Astrocyte of the hippocampus (primary cell): ENCODE measurements at regions not wholly inside any gene's neighbourhood (a gene's known extent, or its start where the extent isn't known, plus 50 kb on each side); places are given as distances from the start of the nearest gene placed in this dataset.
"Not testable (repeated sequence)": the region's sequence is repeated elsewhere in the genome, so short reads cannot be mapped to it uniquely, and the experiment has no call there.

Experiments
- DNase-seq: peaks from one replicate; pipeline ENCODE4 v3.0.0; 2011; ENCODE audit warnings: low read depth, low spot score

DNA sequence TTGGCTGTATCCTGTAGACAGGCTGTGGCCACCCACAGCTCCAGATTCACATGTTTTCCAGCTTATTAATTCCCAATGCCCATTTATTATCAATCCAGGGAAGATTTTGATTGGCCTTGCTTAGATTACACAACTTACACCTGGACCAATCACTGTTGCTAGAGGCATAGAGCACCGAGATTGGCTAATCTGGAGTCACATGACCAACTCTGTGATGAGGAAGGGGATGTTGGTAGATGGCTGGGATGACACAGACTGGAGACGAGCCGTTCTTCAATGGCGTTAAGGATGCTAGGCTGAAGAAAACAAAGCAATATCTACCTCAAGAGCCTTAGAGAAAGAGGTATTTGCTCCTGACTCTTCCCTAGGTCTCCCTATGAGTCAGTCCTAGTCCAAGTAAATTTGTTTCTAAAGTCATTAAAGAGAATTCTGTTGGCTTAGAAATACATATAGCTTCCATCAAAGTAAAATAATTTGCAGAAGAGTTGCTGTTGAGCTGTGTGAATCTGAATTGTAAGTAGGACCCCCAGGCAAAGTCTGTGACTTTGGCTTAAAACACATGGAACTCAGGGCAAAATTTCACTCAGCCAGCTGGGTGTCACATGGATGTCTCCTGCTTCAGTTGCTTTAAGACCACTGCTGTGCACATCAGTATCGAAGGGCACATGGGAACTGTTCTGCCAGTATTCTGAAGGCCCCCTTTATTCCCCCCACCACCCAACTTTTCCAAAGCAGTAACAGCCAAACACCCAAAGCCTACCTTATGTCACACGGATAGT is 326.4 kb upstream of the KLF4 start:
- no peak for DNase-seq

DNA sequence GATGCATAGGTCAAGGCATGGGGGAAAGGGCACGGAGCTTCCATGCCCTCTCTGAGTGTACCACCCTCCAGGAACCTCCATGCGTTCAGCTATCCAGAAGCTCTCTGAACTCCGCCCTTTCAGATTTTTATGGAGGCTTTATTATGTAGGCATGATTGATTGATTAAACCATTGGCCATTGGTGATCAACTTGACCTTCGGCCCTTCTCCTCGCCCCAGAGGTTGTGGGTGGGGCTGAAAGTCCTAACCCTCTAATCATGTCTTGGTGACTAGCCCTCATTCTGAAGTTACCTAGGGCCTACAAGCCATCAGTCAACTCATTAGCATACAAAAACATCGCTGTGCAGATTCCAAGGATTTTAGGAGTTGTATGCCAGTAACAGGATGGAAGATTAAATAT is 323.7 kb upstream of the KLF4 start:
- DNase-seq: no peak

DNA sequence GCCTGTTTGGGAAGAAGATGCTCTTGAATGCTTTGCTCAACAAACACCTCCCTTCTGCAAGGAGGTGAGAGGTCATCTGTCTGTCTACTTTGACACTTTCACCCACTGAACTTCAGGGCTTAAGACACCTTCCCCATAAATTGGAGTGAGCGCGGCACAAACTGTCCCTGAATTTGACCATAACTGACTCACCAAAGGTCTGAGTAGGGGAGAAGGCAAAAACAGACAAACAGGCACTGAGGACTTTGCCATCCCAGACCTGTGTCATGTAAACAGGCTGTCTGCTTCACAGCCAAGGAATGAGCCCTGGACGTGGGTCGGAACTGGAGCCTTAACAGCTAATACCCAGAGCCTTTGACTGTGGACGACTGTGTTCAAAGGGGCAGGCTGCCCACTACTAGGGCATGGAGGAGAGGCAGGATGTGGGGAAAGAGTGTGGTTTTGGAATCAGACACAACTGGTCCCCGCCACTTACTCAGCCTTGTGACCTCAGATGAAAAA is 320.9 kb upstream of the KLF4 start:
- peak; percentile 27 for DNase-seq

DNA sequence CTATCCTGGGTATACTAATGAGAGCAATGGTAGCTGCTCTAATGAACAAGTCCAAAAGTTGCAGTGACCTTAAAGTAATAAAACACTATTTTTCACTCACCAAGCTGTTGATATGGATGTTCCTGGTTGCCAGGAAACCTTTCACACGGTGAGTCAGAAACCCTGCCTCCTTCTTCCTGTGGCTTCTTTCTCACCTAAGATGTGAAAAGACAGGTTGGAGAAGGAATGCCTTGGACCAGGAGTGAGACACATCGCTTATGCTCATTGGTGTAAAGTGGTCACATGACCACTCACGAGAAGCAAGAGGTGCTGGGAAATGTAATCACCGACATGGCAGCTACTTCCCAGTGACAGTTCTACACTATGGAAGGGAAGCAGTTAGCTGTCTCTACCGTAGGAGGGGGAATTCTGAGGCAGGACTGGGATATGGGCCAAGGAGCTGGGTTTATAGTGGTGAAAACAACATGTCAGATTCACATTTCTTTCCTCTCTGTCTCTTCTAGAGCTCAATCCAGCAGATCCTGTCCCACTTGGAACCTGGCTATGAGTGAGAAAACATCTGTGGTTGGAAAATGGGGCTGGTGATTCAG is 320.4 kb upstream of the KLF4 start:
- peak; percentile 46 for DNase-seq

DNA sequence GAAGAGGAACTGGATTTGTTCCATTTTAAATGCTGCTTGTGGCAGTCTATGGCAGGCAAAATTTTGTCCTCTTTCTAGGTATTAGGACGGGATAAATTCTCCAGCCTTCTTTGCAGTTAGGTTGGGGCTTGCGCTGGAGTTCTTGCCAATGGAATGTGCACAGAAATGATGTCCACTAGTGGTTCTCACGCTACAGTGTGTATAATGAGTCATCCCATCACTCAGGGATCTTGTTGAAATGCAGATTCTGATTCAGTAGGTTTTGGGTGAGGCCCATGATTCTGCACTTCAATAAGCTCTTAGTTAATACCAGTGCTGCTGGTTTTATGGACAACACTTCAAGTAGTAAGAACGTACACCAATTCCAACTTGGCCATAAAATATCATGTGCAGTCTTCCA is 317.6 kb upstream of the KLF4 start:
- DNase-seq: peak; percentile 81

DNA sequence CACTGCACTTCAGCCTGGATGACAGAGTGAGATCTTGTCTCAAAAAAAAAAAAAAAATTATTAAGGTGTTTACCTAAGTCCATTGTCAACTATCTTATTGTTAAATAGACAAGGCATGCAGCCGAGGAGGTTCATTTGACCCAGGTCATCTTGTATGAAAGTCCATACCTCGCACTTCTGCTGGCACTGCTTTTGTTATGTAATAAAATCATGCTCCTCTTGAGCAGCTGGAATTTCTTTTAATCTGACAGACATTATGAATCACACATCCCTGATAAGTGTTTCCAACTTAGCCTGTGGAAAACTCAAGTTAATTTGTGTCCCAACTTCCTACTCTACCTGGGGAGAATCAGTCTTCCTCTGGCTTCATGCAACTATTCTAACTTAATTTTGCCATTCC is 315.6 kb upstream of the KLF4 start:
- no peak for DNase-seq

DNA sequence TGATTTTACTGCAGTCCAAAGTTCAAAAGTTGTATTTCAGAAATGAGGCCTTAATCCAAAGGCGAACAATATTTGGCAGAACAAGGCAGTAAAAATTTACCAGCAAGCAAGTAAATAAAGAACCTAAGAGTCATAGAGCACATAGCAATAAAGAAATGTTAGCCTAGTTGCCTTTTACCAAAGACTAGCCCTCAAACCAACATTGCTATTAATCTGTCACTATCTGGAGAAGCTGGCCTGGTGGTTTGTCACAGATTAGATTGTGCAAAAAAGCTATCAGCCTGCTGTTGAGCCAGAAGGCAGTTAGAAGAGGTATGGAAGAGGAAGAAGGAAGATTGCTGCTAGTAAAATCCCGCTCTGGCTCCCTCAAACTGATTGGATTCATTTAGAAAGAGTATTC is 304.7 kb upstream of the KLF4 start:
- DNase-seq: no peak

DNA sequence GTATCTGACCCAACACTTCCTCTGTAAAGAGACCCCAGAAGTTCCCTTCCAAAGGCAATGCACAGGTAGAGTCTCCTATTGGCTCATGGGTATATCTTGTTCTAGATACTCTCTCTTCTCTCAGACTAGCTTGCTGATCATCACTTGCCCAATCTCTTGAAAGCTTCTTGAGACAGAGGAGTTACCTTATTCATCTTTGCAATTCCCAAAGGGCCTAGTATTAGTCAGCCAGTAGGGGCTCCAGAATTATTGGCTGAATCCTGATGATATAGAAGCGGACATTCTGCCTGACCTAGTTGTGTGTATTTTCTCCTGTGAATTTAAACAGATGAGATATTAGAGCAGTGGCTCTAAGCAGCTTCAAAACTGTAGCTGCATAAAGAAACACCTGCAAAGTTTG is 304.0 kb upstream of the KLF4 start:
- DNase-seq: no peak

DNA sequence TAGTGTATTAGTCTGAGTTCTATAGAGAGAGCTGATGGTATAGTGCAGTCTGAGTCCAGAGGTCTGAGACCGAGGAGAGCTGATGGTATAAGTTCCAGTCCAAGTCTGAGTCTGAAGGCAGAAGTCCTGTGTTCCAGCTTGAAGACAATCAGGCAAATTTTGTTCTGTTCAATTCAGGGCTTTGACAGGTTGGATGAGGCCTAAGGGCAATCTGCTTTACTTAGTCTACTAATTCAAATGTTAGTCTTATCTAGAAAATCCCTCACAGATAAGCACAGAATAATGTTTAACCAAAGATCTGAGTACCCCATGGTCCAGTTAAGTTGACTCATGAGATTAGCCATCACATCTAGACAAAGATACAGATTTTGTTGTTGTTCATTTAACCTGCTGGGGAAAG is 303.0 kb upstream of the KLF4 start:
- no peak for DNase-seq

DNA sequence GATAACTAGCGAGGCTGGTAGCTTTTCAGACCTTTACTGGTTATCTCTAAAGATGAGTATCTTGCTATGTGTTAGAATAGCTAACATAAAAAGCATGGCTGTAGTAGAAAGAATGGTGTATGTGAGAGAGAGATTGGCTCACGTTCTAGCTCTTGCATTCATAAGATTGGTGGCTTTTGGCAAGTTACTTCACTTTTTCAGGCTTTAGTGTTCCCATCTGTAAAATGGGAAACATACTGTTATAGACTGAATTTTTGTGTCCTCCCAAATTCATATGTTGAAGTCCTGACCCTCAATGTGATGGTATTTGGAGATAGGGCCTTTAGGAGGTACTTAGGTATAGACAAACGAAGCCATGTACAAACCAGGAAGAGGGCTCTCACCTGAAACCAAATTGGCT is 302.4 kb upstream of the KLF4 start:
- DNase-seq: no peak

DNA sequence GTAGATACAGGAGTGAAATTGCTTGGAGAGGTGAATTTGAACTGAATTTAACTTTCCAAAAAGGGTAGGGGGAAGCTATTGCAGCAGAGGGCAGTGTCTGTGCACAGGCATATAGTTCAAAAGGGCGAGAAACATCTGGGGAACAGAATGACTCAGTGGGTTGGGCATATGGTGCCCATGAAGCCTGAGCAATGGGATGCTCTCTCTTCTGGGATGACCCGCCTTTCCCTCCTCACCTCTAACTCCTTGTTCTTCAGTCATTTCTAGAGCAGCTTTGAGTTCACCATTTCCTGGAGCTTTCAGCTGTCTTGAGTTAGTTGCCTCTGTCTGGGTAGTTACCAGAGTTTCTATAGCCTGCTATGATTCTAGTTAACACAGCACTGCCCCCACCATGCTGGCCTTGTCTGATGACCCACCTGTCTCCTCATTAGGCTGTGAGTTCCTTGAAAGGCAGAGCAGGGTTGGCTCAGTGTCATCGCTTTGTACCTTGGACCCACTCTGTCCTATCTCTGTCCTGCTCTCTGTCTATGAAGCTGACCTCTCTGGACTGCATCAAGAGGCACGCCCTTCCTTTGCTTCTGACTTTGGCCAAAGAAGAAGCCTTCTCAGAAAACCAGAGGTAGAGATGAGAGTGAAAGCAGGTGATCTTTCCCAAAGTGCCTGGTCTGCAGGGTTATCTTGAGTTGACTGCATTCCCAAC is 299.6 kb upstream of the KLF4 start:
- no peak for DNase-seq

DNA sequence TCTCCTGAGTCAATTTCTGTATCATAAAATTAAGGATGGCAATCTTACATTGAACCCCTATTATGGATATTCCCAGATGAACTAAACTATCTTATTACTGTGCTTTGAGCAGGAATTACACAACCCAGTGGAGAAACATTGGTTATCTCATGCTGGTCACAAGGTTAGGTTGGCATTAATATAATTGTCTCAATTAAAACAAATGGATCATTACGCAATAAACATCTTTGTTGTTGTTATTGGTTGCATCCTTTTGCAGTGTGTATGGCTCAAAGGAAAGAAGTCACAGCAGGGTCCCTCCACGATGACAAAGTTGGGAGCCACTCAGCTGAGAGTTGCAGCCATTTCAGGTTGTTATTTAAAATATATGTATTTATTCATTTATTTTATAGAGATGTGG is 297.0 kb upstream of the KLF4 start:
- no peak for DNase-seq

DNA sequence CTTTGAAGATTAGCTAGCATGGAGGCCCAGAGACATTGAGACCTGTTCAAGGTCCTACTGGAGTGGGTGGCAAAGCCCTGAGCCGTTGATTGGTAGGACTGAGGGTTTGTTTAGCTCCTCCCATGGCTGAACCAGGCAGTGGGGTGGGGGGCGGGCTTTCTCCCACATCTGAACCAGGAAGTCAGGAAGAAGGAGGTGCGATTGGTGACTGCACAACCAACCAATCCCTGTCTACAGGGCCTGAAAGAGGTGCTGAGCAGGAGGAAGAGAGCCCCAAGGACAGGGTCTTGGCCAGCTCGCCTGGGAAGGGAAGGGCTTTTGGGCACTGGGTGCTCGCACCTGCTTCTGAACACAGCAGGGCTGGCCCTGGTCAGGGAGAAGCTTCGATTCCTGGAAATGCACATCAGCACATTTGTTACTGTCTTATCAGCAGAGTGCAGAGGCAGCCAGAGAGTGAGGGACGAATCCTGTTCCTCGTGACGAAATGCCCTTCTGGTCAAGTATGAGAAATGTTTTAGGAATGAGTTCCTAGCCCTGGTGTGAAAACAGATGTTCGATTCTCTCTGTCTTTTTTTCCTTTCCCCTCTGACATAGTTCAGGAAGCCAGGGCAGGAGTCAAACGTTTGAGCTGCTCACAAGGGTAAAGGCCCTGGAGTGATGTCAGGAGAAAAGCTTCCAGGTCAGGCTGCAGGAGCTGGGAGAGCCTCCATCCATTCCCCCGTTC is 294.8 kb upstream of the KLF4 start:
- no peak for DNase-seq

DNA sequence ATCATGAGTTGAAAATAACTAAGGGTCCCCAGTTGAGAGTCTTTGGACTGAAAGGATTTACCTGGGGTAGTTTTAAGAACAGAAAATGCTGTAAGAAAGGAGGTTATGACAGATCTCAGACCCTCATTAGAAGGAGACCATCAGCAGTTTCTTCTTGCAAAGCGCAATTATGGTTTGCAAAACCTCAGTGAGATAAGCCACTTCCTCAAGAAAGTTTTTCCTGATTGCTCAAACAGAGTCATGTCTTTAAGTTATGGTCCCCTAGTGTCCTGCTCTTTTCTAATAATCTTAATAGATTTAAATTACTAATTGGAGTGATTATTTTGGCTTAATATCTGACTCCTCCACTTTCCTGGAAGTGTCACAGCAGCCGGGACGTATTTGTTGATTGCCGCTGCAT is 293.2 kb upstream of the KLF4 start:
- DNase-seq: no peak

DNA sequence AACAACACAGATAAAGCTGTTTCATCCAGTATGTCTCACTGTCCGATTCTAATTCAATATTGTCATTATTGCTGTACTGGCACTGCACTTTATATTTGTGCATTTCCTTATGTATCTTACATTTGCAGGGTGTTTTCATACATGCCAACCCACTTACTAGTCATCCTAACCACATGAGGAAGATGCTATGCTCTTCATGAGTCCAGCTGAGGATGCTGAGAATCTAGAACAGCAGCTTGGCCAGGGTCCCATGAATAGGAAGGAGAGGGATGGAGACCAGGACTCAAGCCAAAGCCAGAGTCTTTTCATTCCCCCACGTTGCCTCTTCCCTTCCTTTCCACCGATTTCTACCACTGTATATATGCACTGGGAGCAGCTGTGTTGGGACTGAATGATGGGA is 292.8 kb upstream of the KLF4 start:
- DNase-seq: no peak

DNA sequence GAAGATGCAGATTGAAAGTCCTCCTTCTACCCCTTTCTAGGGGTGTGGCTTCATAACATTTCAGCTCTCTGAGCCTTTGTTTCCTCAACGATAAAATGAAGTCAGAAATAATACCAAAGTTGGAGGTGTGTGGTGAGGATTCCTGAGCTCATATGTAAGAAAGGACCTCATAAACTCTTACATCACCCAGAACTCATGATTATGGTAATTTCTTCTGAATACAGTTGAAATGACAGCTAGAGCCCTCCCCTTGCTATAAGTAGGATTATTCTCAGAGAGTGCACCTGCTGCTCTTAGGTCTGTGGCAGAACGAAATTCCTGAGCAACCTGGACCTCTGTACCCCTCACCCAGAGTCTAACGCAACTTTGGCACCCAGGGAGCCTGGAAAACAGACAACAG is 291.4 kb upstream of the KLF4 start:
- no peak for DNase-seq

DNA sequence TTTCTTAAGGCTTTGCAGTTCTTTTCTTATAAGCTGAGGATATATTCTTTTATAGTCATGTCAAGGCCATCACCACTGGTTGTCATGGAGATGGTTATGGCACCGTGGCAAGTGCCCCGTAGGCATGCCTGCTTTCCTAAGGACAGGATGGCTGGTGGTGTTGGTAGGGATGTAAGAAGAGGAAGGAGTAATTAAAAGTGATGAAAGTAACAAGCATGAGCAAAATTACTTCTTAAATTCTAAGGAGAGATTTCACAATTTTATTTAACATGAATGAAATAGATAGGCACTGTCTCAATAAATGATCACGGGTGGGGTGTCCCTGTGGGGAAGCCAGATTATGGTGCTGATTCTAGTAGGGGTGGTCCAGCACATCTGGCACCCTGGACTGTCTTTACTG is 290.2 kb upstream of the KLF4 start:
- no peak for DNase-seq

DNA sequence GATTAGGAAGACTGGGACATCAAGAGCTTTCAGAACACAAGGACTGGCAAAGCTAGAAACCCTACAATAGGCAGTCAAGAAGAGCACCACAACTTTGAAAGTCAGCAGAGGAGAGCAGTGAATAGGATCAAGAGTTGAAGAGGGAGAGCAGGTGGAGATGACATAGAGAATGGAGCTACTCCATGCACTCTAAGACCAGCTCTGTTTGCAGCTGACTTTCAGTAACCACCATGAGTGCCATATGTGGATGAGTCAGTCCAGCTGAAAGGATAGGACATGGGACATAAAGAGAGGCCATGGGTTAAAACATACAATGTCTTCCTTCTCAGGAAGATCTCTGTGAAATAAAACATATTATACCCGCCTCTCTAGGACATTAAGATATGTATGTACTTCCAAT is 289.1 kb upstream of the KLF4 start:
- DNase-seq: no peak

DNA sequence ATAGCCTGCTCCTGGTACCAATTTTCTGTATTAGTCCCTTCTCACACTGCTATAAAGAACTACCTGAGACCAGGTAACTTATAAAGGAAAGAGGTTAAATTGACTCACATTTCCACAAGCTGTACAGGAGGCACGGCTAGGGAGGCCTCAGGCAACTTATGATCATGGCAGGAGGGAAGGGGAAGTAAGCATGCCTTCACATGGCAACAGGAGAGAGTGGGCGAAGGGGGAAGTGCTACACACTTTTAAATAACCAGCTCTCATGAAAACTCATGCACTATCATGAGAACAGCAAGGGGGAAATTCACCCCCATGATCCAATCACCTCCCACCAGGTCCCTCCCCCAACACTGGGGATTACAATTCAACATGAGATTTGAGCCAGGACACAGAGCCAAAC is 284.5 kb upstream of the KLF4 start:
- DNase-seq: not testable (repeated sequence)

DNA sequence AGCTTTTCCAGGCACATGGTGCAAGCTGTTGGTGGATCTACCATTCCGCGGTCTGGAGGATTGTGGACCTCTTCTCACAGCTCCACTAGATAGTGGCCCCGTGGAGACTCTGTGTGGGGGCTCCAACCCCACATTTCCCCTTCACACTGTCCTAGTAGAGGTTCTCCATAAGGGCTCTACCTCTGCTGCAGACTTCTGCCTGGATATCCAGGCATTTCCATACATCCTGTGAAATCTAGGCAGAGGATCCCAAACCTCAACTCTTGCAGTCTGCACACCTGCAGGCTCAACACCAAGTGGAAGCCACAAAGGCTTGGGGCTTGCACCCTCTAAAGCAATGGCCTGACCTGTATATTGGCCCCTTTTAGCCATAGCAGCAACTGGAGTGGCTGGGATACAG is 283.4 kb upstream of the KLF4 start:
- DNase-seq: no peak

DNA sequence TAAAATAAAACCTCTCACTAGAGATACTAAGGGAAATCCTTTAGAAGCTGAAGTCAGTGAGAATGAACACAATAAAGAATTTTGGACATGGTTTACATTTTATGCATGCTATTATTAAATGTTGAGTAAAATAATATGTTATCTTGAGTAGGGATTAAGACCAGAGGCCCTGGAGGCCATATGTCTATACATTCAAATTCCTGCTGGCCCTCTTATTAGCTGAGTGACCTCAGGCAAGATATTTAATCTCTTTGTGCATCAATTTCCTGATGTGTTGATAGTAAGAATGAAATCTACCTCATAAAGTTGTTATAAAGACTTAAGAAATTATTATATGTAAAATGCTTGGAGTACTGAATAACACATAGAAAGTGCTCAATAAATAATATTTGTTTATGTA is 281.1 kb upstream of the KLF4 start:
- DNase-seq: no peak

DNA sequence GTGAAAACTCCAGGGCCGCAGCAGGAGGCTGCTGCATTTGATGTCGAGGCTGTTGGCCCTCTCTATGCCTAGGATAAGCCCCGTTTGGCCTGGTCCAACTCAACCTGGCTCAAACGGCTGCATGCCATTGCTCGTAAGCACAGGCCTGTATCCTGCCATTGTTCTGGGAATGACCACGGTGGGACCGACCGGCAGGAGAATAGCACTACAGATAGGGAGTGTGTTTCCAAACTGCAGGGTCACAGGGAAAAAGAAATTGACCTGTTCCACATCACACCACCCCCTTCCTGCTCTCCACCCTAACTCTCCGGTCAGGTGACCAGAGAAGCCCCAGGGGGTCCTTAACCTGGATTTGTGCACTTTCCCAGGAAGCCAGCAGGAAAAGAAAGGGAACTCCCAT is 278.7 kb upstream of the KLF4 start:
- DNase-seq: no peak
